ENCODE measurements at regions not wholly inside any gene's neighbourhood (a gene's known extent, or its start where the extent isn't known, plus 50 kb on each side); places are given as distances from the start of the nearest gene placed in this dataset.
A peak's percentile ranks its signal among the peaks of the same experiment; 100 is the strongest.

DNA sequence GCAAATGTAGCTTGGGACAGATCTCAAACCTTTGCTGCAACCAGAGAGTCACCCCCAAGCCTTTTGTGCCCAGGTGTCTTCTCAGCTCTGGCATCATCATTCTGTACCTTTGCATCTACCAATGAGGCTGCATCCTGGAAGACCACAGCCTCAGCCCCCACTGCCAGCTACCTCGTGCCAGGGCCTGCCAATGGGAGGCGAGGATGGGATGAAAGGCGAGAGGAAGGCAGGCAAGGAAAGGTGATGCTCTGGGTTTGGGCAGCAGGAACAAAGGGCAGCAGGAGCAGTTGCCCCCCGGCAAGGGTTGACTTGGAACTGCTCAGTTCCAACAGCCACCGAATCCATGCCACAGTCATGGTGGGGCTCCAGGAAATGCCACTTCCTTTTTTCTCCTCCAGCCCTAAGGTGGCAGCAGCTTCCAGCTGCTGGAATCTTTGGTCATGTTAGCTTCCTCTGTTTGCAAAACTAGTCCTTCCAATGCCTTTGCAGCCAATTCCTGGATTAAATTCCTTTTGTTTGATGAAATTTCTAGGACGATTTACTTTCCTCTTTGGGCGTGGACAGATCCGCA is 651.6 kb downstream of the NPHP4 start:
- DNase-seq (ENCODE audit: low spot score) (no peak), ATAC-seq (ENCODE audit: low FRiP score) (no peak)
- TF ChIP-seq, protein P1, sequence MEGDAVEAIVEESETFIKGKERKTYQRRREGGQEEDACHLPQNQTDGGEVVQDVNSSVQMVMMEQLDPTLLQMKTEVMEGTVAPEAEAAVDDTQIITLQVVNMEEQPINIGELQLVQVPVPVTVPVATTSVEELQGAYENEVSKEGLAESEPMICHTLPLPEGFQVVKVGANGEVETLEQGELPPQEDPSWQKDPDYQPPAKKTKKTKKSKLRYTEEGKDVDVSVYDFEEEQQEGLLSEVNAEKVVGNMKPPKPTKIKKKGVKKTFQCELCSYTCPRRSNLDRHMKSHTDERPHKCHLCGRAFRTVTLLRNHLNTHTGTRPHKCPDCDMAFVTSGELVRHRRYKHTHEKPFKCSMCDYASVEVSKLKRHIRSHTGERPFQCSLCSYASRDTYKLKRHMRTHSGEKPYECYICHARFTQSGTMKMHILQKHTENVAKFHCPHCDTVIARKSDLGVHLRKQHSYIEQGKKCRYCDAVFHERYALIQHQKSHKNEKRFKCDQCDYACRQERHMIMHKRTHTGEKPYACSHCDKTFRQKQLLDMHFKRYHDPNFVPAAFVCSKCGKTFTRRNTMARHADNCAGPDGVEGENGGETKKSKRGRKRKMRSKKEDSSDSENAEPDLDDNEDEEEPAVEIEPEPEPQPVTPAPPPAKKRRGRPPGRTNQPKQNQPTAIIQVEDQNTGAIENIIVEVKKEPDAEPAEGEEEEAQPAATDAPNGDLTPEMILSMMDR (IDR thresholded peaks at IDR 0.05), result no peak

DNA sequence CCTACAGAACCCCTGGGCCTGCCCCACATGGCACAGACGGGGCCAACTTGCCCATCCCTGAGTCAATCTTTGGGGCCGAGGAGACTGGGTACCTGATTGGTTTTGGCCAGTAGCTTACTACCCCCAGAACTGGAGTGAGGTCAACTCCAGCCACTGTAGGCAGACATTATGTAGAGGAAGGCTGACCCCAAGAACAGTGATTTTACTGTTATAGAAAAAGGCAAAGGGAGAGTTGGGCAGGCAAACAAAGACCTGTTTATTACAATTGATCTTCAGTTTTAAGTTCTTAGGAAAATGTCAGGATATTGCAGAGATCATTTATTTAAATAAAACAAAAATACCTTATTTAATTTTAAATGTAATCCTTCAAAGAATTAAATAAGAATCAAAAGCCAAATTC is 653.8 kb downstream of the NPHP4 start:
- ATAC-seq (ENCODE audit: low FRiP score), result no peak
- DNase-seq (ENCODE audit: low spot score), result no peak
- TF ChIP-seq, protein P1 (IDR thresholded peaks at IDR 0.05), result no peak

DNA sequence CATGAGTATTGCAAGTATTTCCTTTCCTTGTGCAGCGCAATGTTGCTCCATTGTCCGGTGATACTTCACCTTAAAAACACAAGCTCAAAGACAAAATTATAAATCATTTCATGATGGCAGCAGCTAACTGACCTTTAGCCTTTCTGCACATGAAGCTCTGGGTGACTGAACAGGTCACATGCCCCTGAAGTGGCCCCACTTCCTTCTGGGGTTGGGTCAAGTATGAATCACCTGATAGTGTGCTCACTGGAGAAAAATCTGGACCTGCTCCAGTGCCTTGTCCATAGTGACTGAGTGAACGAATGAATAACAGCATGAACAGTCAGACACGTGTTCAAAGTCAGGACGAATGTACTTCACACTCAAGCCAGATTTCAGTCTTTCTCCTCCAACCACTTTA is 658.9 kb downstream of the NPHP4 start:
- DNase-seq (ENCODE audit: low spot score) (no peak), ATAC-seq (ENCODE audit: low FRiP score) (no peak)

DNA sequence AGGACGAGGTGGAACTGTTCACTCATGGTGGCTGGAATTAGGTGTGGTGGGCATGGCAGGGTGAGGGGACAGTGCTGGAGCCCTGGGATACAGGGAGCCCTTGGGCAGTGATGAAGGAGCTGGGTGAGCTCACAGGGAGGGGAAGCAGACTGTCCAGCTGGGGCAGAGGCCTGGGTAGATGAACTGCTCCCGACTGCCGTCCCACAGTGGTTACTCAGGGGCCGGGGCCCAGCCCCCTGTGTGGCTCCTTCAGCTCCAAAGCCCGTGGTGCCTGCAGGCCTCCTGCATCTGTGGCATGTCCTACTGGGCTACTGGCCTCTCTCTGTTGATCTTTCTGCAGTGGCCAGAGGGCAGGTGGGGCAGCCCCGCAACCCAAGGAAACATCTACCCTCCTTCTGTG is 661.1 kb downstream of the NPHP4 start:
- TF ChIP-seq, protein P1 (IDR thresholded peaks at IDR 0.05), result no peak
- ATAC-seq (ENCODE audit: low FRiP score) (peak; percentile 50), DNase-seq (ENCODE audit: low spot score) (no peak)

More for the DNA sequence above, 658.9 kb downstream of the NPHP4 start:
- TF ChIP-seq, protein P1 (IDR thresholded peaks at IDR 0.05), result no peak

DNA sequence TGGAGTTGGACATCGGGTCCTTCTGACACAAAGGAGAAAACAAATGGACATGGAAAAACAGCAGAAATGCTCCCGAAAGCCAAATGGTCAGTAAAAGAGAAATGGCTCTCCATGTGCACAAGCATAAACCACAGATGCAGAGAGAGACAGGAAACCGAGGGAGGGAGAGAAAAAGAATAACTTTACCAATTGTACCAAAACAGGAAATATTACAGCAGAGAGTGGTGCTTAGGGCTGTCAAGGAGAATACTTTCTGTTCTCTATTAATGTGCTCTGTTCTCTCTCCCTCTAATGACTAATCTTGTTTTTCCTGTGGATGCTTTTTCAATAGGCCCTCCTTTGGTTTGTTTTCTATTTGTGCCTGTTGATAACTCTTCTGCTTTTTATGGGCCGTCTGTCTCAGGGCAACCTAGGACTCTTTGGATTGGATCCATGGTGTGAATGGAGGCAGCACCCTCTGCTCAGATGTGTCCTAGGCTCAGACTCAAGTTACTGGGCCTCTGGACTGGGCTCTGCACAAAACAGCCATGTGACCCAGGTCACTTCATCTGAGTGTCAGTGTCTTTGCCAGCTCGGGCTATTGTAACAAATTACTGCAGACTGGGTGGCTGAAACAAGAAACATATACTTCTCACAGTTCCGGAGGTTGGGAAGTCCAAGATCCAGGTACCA is 663.0 kb downstream of the NPHP4 start:
- ATAC-seq (ENCODE audit: low FRiP score) (no peak), DNase-seq (ENCODE audit: low spot score) (no peak)
- TF ChIP-seq, protein P1 (IDR thresholded peaks at IDR 0.05), result no peak

DNA sequence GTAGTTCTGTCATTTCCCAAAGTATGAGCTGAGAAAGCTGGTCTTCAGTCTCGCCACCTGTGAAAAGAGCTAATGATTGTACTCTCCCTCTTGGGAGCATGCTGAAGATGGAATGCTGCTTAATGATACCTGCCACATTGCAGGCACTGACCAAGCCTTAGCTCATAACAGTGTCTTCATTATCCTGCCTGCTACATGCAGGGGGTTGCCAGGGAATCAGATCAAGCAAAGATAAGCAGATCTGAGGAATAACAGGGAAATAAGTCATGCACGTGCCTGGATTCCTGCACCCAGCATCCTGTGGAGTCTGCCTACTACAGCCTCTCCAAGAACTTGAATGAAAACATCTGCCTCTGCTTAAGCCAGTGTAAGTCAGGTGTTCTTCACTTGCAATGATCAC is 667.3 kb downstream of the NPHP4 start:
- TF ChIP-seq, protein P1 (IDR thresholded peaks at IDR 0.05), result no peak
- ATAC-seq (ENCODE audit: low FRiP score) (no peak), DNase-seq (ENCODE audit: low spot score) (no peak)

All from omental fat pad (tissue), 3 donors.